Esophagus squamous epithelium (tissue), 4 donors: ENCODE measurements at regions not wholly inside any gene's neighbourhood (a gene's known extent, or its start where the extent isn't known, plus 50 kb on each side); places are given as distances from the start of the nearest gene placed in this dataset.

ENCODE experiments used
- CTCF ChIP-seq, 6 experiments: fragments of 450-650 bp in 4 of 6; fragments of 200-600 bp in 2 of 6; sonication (generic) in 2 of 6; IDR thresholded peaks; one replicate each; pipeline ENCODE4 v1.5.1; 2016 to 2019; ENCODE audit warnings: antibody characterized with exemption in 6 of 6, mild to moderate bottlenecking in 4 of 6, moderate library complexity in 4 of 6
- POLR2A ChIP-seq, 4 donors: fragments of 450-650 bp; IDR thresholded peaks; one replicate each; pipeline ENCODE4 v1.6.1; 2017; ENCODE audit warnings: antibody characterized with exemption in 4 of 4, mild to moderate bottlenecking in 4 of 4, moderate library complexity in 3 of 4

DNA sequence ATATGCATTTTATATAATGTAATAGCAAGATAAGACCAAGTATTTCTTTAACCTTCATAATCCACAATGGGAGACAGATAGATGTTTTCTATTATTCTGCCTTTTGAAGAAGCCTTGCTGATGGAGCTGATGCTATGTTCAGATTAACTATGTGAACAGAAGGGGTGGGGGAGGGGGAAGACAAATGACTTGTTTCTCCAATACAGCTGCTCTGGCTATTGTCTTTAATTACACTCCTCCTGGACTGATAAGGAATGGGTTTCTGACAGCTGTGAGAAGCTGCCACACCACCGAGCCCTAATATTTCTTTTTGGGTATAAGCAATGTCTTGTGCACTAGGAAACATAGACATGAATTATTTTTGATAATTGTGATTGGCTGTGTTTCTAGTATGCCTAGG lies 62.0 kb downstream of the CAVIN4 start:
- TF ChIP-seq CTCF (IDR thresholded peaks at IDR 0.05) (no peak), POLR2A (IDR thresholded peaks at IDR 0.05) (no peak)
